Chondrocyte (in vitro differentiated cells): ENCODE measurements at regions not wholly inside any gene's neighbourhood (a gene's known extent, or its start where the extent isn't known, plus 50 kb on each side); places are given as distances from the start of the nearest gene placed in this dataset.

Experiments used
- DNase-seq: peaks from one replicate; pipeline ENCODE4 v3.0.0; 2021; ENCODE audit warnings: mixed read lengths, low spot score
- H3K27ac Mint-ChIP-seq: one replicate; pipeline ENCODE4 v1.8.0; 2021; ENCODE audit warnings: mild to moderate bottlenecking, moderate library complexity, mixed read lengths; ENCODE audit not compliant: unreplicated experiment
- H3K27me3 Mint-ChIP-seq: 2 replicates; pipeline ENCODE4 v1.8.0; 2021; ENCODE audit warnings: low read depth, mixed read lengths
- H3K36me3 Mint-ChIP-seq: 2 replicates; pipeline ENCODE4 v1.8.0; 2021; ENCODE audit warnings: low read depth, mixed read lengths
- H3K4me1 Mint-ChIP-seq: 2 replicates; pipeline ENCODE4 v1.8.0; 2021; ENCODE audit warnings: low read depth, mild to moderate bottlenecking, mixed read lengths
- H3K4me3 Mint-ChIP-seq: one replicate; pipeline ENCODE4 v1.8.0; 2021; ENCODE audit warnings: mild to moderate bottlenecking, moderate library complexity, mixed read lengths; ENCODE audit not compliant: unreplicated experiment
- H3K9me3 Mint-ChIP-seq: 2 replicates; pipeline ENCODE4 v1.8.0; 2021; ENCODE audit warnings: low read depth, mixed read lengths
- TF ChIP-seq, protein P1 (sequence below): fragments of 200-600 bp; sonication (generic); IDR thresholded peaks from 2 replicates; pipeline ENCODE4 v1.5.0; 2021; ENCODE audit warnings: antibody characterized with exemption, mild to moderate bottlenecking, moderate library complexity

GRCh38 chr13:90673746-90674145, 673.7 kb upstream of the MIR17HG start:
- TF ChIP-seq, protein P1, sequence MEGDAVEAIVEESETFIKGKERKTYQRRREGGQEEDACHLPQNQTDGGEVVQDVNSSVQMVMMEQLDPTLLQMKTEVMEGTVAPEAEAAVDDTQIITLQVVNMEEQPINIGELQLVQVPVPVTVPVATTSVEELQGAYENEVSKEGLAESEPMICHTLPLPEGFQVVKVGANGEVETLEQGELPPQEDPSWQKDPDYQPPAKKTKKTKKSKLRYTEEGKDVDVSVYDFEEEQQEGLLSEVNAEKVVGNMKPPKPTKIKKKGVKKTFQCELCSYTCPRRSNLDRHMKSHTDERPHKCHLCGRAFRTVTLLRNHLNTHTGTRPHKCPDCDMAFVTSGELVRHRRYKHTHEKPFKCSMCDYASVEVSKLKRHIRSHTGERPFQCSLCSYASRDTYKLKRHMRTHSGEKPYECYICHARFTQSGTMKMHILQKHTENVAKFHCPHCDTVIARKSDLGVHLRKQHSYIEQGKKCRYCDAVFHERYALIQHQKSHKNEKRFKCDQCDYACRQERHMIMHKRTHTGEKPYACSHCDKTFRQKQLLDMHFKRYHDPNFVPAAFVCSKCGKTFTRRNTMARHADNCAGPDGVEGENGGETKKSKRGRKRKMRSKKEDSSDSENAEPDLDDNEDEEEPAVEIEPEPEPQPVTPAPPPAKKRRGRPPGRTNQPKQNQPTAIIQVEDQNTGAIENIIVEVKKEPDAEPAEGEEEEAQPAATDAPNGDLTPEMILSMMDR = no peak
- H3K36me3 Mint-ChIP-seq = no peaks in the 10 kb centered on the region
- H3K4me3 Mint-ChIP-seq = no peak overlapping the region
- H3K27me3 Mint-ChIP-seq = no peaks in the 10 kb centered on the region
- H3K4me1 Mint-ChIP-seq = peaks cover 7% of the 10 kb centered on the region
- no peak for DNase-seq
- H3K27ac Mint-ChIP-seq = no peak overlapping the region
- H3K9me3 Mint-ChIP-seq = no peaks in the 10 kb centered on the region

DNA sequence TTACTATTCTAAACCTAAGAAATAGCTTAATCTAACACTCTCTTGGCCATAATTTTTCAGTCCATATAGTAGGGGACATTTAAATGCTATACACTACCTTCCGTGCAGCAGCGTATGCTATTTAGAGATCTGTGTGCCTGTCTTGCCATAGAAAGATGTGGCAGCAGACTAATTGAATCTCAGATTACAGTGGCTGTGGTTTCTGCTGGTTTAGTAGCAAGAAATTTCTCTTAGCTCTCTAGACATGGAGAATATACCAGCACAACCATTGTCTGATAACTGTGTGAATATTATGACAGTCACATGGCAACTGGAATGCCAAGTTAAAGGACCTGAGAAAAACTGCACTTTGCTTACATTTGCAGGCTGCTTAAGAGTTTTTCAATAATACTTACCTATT, 672.4 kb upstream of the MIR17HG start:
- no peak overlapping the region for H3K27ac Mint-ChIP-seq
- peaks cover 7% of the 10 kb centered on the region for H3K4me1 Mint-ChIP-seq
- no peak overlapping the region for H3K4me3 Mint-ChIP-seq
- H3K27me3 Mint-ChIP-seq = no peaks in the 10 kb centered on the region
- TF ChIP-seq, protein P1 = no peak
- peaks cover 1% of the 10 kb centered on the region for H3K36me3 Mint-ChIP-seq
- no peak for DNase-seq
- H3K9me3 Mint-ChIP-seq = peaks cover 2% of the 10 kb centered on the region

DNA sequence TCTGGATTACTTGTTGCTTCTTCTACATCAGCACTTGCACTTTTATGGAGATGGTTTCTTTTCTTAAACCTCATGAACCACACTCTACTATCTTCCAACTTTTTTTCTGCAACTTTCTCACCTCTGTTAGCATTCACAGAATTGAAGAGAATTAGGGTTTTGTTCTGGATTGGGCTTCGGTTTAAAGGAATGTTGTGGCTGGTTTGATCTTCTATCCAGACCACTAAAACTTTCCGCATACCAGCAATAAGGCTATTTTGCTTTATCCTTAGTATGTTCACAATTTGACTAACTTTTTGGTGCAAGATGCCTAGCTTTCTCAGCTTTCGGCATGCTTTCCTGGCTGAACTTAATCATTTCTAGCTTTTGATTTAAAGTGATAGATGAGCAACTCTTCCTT, 666.7 kb upstream of the MIR17HG start:
- Mint-ChIP-seq H3K9me3 (peaks cover 2% of the 10 kb centered on the region), H3K4me3 (no peak overlapping the region), H3K27ac (no peak overlapping the region), H3K27me3 (no peaks in the 10 kb centered on the region), H3K36me3 (peaks cover 1% of the 10 kb centered on the region), H3K4me1 (peaks cover 18% of the 10 kb centered on the region)
- TF ChIP-seq, protein P1 = no peak
- no peak for DNase-seq

DNA sequence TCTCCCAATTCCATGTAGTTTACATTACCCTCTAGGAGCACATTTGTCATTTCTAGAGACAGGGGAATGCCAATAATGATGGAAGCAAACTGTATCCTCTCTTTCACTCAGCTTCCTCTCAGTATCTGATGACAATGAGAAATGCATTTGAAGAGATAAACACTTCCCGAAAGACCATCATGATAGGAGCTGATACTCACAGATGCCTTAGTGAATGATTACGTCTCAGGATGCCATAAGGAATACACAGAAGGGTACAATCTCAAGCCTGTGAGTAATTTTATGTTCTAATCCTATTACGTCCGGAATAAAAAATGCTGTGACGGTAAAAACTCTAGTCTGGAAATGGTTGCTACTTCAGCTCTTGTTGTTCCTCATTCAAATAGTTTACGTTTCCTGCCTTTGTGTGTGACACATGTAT, 663.8 kb upstream of the MIR17HG start:
- peaks cover 2% of the 10 kb centered on the region for H3K9me3 Mint-ChIP-seq

DNA sequence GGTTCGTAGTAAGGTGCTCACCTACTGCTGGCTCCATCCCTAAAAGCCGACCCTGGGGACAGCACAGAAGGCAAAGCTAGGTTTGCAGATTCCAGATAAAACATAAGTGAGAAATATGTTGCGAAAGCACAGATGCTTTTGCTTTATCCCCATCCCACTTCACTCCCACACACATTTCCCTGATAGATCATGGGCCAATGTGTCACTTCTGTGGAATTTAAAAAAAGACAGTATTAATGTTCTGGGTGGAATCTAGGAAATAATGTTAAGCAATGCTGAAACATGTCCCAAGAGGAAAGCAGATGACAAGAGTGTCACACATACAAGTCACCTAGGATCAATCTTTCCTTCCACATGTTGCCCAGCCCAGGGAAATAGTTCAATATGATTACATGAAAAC, 661.0 kb upstream of the MIR17HG start:
- no peaks in the 10 kb centered on the region for H3K27me3 Mint-ChIP-seq
- DNase-seq = no peak
- H3K36me3 Mint-ChIP-seq = no peaks in the 10 kb centered on the region
- H3K4me3 Mint-ChIP-seq = no peak overlapping the region
- peaks cover 40% of the 10 kb centered on the region for H3K4me1 Mint-ChIP-seq
- H3K9me3 Mint-ChIP-seq = no peaks in the 10 kb centered on the region
- peak overlapping the region; percentile 75 for H3K27ac Mint-ChIP-seq
- TF ChIP-seq, protein P1 = no peak

More for the DNA sequence above, 663.8 kb upstream of the MIR17HG start:
- Mint-ChIP-seq H3K36me3 (peaks cover 1% of the 10 kb centered on the region), H3K27ac (no peak overlapping the region), H3K4me3 (no peak overlapping the region), H3K4me1 (peaks cover 29% of the 10 kb centered on the region), H3K27me3 (no peaks in the 10 kb centered on the region)
- TF ChIP-seq, protein P1 = no peak
- DNase-seq = no peak
